ENCODE measurements at regions not wholly inside any gene's neighbourhood (a gene's known extent, or its start where the extent isn't known, plus 50 kb on each side); places are given as distances from the start of the nearest gene placed in this dataset.

DNA sequence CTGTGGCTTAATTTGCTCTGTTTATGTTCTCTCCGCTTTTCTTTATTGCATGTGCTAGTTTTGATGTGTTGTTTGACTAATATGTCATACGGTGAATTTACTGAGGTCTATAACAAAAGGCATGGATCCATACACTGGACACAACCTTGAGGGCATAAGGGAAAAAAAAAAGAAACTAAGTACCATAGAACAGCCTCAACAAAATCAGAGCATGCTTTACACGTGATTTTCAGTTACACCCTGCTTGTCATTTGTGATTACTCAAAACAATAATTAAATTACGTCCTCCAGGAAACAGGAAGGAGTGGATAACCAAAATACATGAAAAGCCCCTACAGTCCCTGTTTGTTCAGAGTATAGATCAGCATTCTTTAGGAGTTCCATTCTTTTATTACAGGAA, 150.5 kb downstream of the CRPPA start:
- dilution Hi-C loops (cut with HindIII; ENCODE audit: low sequenced_read_pairs, unreplicated experiment) (no loop called here), in situ Hi-C loops (cut with MboI; ENCODE audit: low sequenced_read_pairs) (no loop called here)
- CTCF ChIA-PET, result no interaction called here

More for the DNA sequence above, 150.5 kb downstream of the CRPPA start:
- H2AK5ac ChIP-seq (ENCODE audit: low read depth, low read length), result no peak overlapping the region
- no peaks in the 10 kb centered on the region for H4K20me1 ChIP-seq (ENCODE audit: insufficient read depth, low read length)
- no peak overlapping the region for H3K14ac ChIP-seq (replicated peaks; ENCODE audit: low read depth, low read length)
- POLR2A ChIA-PET (ENCODE audit: unreplicated experiment), result no interaction called here
- H2BK20ac ChIP-seq (ENCODE audit: low read depth, low read length), result no peak overlapping the region
- H2AFZ ChIP-seq (replicated peaks; ENCODE audit: low read length, poor library complexity), result no peak overlapping the region
- no peak overlapping the region for H3K56ac ChIP-seq (ENCODE audit: extremely low read depth, insufficient read depth, low read length)
- no peak overlapping the region for H3K4me3 ChIP-seq (ENCODE audit: insufficient read depth, low read depth, low read length)
- no peak overlapping the region for H2BK120ac ChIP-seq (ENCODE audit: low read depth, low read length)
- no peaks in the 10 kb centered on the region for H3K9me3 ChIP-seq (ENCODE audit: control insufficient read depth, insufficient read depth, low read length)
- intact Hi-C loops (cut with micrococcal nuclease), result no loop called here
- H3K79me1 ChIP-seq (ENCODE audit: low read depth in 1 of 2, low read length in 2 of 2), result no peaks in the 10 kb centered on the region
- TF ChIP-seq MXI1 (IDR thresholded peaks at IDR 0.05; ENCODE audit: borderline replicate concordance, low read depth, low read length), result no peak
- no peak for TF ChIP-seq CEBPB (IDR thresholded peaks at IDR 0.05; ENCODE audit: low read depth, low read length)
- TF ChIP-seq, protein P1, sequence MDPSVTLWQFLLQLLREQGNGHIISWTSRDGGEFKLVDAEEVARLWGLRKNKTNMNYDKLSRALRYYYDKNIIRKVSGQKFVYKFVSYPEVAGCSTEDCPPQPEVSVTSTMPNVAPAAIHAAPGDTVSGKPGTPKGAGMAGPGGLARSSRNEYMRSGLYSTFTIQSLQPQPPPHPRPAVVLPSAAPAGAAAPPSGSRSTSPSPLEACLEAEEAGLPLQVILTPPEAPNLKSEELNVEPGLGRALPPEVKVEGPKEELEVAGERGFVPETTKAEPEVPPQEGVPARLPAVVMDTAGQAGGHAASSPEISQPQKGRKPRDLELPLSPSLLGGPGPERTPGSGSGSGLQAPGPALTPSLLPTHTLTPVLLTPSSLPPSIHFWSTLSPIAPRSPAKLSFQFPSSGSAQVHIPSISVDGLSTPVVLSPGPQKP (IDR thresholded peaks at IDR 0.05; ENCODE audit: borderline replicate concordance, low read depth, low read length), result no peak
- TF ChIP-seq MAFK (IDR thresholded peaks at IDR 0.05; ENCODE audit: low read depth, low read length), result no peak
- no peak for TF ChIP-seq BHLHE40 (IDR thresholded peaks at IDR 0.05; ENCODE audit: low read depth, low read length)
- no peak overlapping the region for H3K23ac ChIP-seq (ENCODE audit: low read depth, low read length)
- H3K27ac ChIP-seq (ENCODE audit: insufficient read depth, low read length), result no peak overlapping the region
- H2BK5ac ChIP-seq (ENCODE audit: low read depth, low read length, poor library complexity, severe bottlenecking), result no peak overlapping the region
- no peaks in the 10 kb centered on the region for H3K4me1 ChIP-seq (ENCODE audit: control insufficient read depth, insufficient read depth, low read length)
- H3K36me3 ChIP-seq (ENCODE audit: control insufficient read depth, insufficient read depth, low read length), result no peaks in the 10 kb centered on the region
- H4K91ac ChIP-seq (ENCODE audit: insufficient read depth, low read depth, low read length), result no peak overlapping the region
- BruUV-seq (replicated peaks), result no TSS peak
- ATAC-seq (ENCODE audit: low read depth) (no peak), DNase-seq (no peak)
- no peaks in the 10 kb centered on the region for H3K27me3 ChIP-seq (ENCODE audit: control insufficient read depth, insufficient read depth, low read length)
- H3K9ac ChIP-seq (ENCODE audit: low read depth, low read length), result no peak overlapping the region
- H2AK9ac ChIP-seq (replicated peaks; ENCODE audit: low read depth, low read length, poor library complexity), result no peak overlapping the region
- WGBS, 2 experiments (ENCODE audit: extremely low coverage in 2 of 2, insufficient read length in 1 of 2), result no CpG with 5 or more reads among the region's 4 CpGs
- H3K4me2 ChIP-seq (ENCODE audit: low read depth, low read length), result no peak overlapping the region
- H3K4ac ChIP-seq (ENCODE audit: low read depth, low read length), result no peak overlapping the region
- no peak overlapping the region for H4K8ac ChIP-seq (ENCODE audit: low read depth in 2 of 2, low read length in 2 of 2)
- 0 out of 2 replicates have a peak, but pooled peaks cover 2% of the 10 kb centered on the region for H3K9me1 ChIP-seq (ENCODE audit: insufficient read depth, low read length)
- H2BK15ac ChIP-seq (ENCODE audit: low read depth, low read length), result no peak overlapping the region
- H4K5ac ChIP-seq (ENCODE audit: low read depth, low read length), result no peak overlapping the region
- no peak overlapping the region for H3K18ac ChIP-seq (ENCODE audit: low read depth, low read length)
